Mucosa of descending colon (tissue), 3 donors: ENCODE measurements at regions not wholly inside any gene's neighbourhood (a gene's known extent, or its start where the extent isn't known, plus 50 kb on each side); places are given as distances from the start of the nearest gene placed in this dataset.
"Not testable (repeated sequence)": the region's sequence is repeated elsewhere in the genome, so short reads cannot be mapped to it uniquely, and the experiment has no call there.

Experiments
- ATAC-seq: fragments of 200-7000 bp; cut with Tn5 transposase; one replicate; pipeline ENCODE4 v1.9.1; 2020; ENCODE audit warnings: mild to moderate bottlenecking, moderate library complexity
- DNase-seq, 3 donors: peaks; one replicate each; pipeline ENCODE4 v3.0.0-alpha.2; 2020
- H3K36me3 ChIP-seq: fragments of 200-600 bp; one replicate; pipeline ENCODE4 v1.8.0; 2021; ENCODE audit warnings: low read depth, mild to moderate bottlenecking
- H3K4me1 ChIP-seq: fragments of 200-600 bp; one replicate; pipeline ENCODE4 v1.8.0; 2021; ENCODE audit warnings: low read depth, mild to moderate bottlenecking
- H3K4me3 ChIP-seq: fragments of 200-600 bp; one replicate; pipeline ENCODE4 v1.8.0; 2021; ENCODE audit warnings: mild to moderate bottlenecking
- H3K9me3 ChIP-seq: fragments of 200-600 bp; one replicate; pipeline ENCODE4 v1.8.0; 2021; ENCODE audit warnings: mild to moderate bottlenecking
- intact Hi-C, 2 donors: fragments of 100-400 bp; cut with DNase I in 1 of 2; cut with micrococcal nuclease in 1 of 2; formaldehyde crosslinking; loops; one replicate each; pipeline versions ENCODE4 v1.11.0 to v1.11.1; 2022; cut with DNase I, micrococcal nuclease
- TF ChIP-seq, protein P1 (sequence below): fragments of 200-600 bp; IDR thresholded peaks from one replicate; pipeline ENCODE4 v1.8.0; 2022; ENCODE audit warnings: antibody characterized with exemption, mild to moderate bottlenecking
- donor health status: DM: no; HTN: no; CAD: no; lungs with moderate emphysema.
- donor health status: DM: no; HTN: no; CAD: no.
- donor health status: DM: no; HTN: yes; CAD: no.

DNA sequence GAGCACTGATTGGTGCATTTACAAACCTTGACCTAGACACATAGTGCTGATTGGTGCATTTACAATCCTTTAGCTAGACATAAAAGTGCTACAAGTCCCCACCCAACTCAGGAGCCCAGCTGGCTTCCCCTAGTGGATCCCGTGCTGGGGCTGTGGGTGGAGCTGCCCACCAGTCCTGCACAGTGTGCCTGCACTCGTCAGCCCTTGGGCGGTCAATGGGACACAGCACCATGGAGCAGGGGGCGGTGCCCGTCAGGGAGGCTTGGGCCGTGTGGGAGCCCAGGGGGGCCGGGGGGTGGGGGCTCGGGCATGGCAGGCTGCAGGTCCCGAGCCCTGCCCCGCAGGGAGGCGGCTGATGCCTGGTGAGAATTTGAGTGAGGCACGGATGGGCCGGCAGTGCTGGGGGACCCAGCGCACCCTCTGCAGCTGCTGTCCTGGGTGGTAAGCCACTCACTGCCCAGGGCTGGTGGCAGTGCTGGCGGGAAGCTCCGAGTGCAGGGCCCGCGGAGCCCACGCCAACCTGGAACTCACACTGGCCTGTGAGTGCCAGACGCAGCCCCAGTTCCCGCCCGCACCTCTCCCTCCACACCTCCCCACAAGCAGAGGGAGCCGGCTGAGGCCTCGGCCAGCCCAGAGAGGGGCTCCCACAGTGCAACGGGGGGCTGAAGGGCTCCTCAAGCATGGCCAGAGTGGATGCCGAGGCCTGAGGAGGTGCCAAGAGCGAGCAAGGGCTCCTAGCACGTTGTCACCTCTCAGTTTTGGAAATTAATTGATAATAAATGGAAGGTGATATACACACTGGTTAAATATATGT, 207.7 kb downstream of the RAP2B start:
- H3K36me3 ChIP-seq: no peaks in the 10 kb centered on the region
- TF ChIP-seq, protein P1, sequence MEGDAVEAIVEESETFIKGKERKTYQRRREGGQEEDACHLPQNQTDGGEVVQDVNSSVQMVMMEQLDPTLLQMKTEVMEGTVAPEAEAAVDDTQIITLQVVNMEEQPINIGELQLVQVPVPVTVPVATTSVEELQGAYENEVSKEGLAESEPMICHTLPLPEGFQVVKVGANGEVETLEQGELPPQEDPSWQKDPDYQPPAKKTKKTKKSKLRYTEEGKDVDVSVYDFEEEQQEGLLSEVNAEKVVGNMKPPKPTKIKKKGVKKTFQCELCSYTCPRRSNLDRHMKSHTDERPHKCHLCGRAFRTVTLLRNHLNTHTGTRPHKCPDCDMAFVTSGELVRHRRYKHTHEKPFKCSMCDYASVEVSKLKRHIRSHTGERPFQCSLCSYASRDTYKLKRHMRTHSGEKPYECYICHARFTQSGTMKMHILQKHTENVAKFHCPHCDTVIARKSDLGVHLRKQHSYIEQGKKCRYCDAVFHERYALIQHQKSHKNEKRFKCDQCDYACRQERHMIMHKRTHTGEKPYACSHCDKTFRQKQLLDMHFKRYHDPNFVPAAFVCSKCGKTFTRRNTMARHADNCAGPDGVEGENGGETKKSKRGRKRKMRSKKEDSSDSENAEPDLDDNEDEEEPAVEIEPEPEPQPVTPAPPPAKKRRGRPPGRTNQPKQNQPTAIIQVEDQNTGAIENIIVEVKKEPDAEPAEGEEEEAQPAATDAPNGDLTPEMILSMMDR: no peak
- ATAC-seq (no peak), DNase-seq (no peak)
- intact Hi-C loops: no loop called here
- H3K9me3 ChIP-seq: peaks cover 5% of the 10 kb centered on the region
- no peaks in the 10 kb centered on the region for H3K4me1 ChIP-seq
- H3K4me3 ChIP-seq: no peak overlapping the region

DNA sequence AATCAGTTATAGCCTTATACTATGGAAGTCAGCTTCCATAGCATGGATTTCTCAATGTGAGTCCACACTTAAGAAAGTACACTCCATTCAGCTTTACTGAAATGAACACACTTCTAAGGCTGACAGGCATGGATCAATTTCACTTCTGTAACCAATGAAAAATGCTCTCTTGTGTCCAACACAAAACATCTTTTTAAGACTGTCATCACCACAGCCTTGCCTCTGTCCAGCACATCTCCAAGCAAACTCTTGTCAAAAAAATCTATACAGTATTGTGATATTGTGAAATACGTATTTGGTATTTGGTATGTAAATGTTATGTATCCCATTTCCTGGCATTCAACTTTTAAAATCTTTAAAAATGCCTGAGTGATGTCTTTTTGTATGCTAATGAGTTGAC, 208.7 kb downstream of the RAP2B start:
- ATAC-seq (no peak), DNase-seq (no peak)
- peaks cover 5% of the 10 kb centered on the region for H3K9me3 ChIP-seq
- no peak overlapping the region for H3K4me3 ChIP-seq
- TF ChIP-seq, protein P1: no peak
- intact Hi-C loops: no loop called here
- H3K4me1 ChIP-seq: no peaks in the 10 kb centered on the region
- H3K36me3 ChIP-seq: no peaks in the 10 kb centered on the region

GRCh38 chr3:153372326-153372725, 210.3 kb downstream of the RAP2B start:
- ATAC-seq (no peak), DNase-seq (no peak)
- Histone ChIP-seq H3K4me1 (no peaks in the 10 kb centered on the region), H3K36me3 (no peaks in the 10 kb centered on the region), H3K4me3 (no peak overlapping the region), H3K9me3 (peaks cover 5% of the 10 kb centered on the region)
- TF ChIP-seq, protein P1: no peak
- intact Hi-C loops: no loop called here

GRCh38 chr3:153373606-153374005, 211.6 kb downstream of the RAP2B start:
- no peaks in the 10 kb centered on the region for H3K36me3 ChIP-seq
- H3K9me3 ChIP-seq: peaks cover 5% of the 10 kb centered on the region
- DNase-seq: peak in 1 of 3 donors; percentile 3
- H3K4me1 ChIP-seq: no peaks in the 10 kb centered on the region
- ATAC-seq: peak; percentile 57
- H3K4me3 ChIP-seq: no peak overlapping the region
- TF ChIP-seq, protein P1: no peak
- intact Hi-C loops: no loop called here

- ATAC-seq, H3K4me1 ChIP-seq, H3K36me3 ChIP-seq, H3K4me3 ChIP-seq, DNase-seq, intact Hi-C loops, H3K9me3 ChIP-seq: not testable (repeated sequence)
Measured at GRCh38 chr3:153378366-153378765, 216.3 kb downstream of the RAP2B start.

DNA sequence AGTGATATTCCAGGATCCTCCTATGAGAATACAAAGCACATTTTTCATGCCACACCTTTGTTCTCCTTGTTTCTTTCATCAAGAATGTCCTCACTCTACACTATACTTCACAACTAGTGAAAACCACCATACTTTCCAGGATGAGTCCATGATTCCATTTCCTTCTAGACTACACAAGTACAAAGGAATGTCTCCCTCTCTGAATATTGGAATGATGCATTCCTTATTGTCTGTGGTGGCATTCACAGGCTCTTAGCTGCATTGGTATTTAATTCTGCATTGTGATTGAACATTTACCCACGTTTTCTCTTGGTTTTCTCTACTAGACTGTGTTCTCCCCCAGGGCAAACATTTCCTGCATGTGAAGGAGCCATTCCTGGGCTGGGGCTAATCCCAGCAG, 217.5 kb downstream of the RAP2B start:
- H3K36me3 ChIP-seq: no peaks in the 10 kb centered on the region
- H3K4me3 ChIP-seq: no peak overlapping the region
- H3K4me1 ChIP-seq: no peaks in the 10 kb centered on the region
- ATAC-seq (no peak), DNase-seq (no peak)
- TF ChIP-seq, protein P1: no peak
- intact Hi-C loops: no loop called here
- H3K9me3 ChIP-seq: no peaks in the 10 kb centered on the region
